Suprapubic skin (tissue), 4 donors: ENCODE measurements at regions not wholly inside any gene's neighbourhood (a gene's known extent, or its start where the extent isn't known, plus 50 kb on each side); places are given as distances from the start of the nearest gene placed in this dataset.

Experiments used
- DNase-seq, 2 donors: peaks; one replicate each; pipeline ENCODE4 v3.0.0-alpha.2; 2019; ENCODE audit warnings: low spot score in 2 of 2
- H3K27ac ChIP-seq: fragments of 200-600 bp; sonication (generic); one replicate; pipeline ENCODE4 v1.5.1; 2019
- H3K27me3 ChIP-seq: fragments of 200-600 bp; sonication (generic); one replicate; pipeline ENCODE4 v1.5.1; 2019
- H3K36me3 ChIP-seq: fragments of 200-600 bp; sonication (generic); one replicate; pipeline ENCODE4 v1.5.1; 2019
- H3K4me1 ChIP-seq: fragments of 200-600 bp; sonication (generic); one replicate; pipeline ENCODE4 v1.5.1; 2019
- H3K4me3 ChIP-seq: fragments of 200-600 bp; sonication (generic); one replicate; pipeline ENCODE4 v1.5.1; 2019; ENCODE audit warnings: mild to moderate bottlenecking
- H3K9me3 ChIP-seq: fragments of 200-600 bp; sonication (generic); one replicate; pipeline ENCODE4 v1.5.1; 2019
- CTCF ChIP-seq, 2 donors: fragments of 200-600 bp in 1 of 2; fragments of 450-650 bp in 1 of 2; sonication (generic) in 1 of 2; IDR thresholded peaks; one replicate each; pipeline ENCODE4 v1.5.1; 2016 to 2019; ENCODE audit warnings: antibody characterized with exemption in 2 of 2, mild to moderate bottlenecking in 1 of 2, moderate library complexity in 1 of 2
- EP300 ChIP-seq: sonication (generic); formaldehyde crosslinking; IDR thresholded peaks from one replicate; pipeline ENCODE4 v1.6.1; 2017; ENCODE audit warnings: antibody characterized with exemption
- POLR2A ChIP-seq, 2 donors: fragments of 450-650 bp; IDR thresholded peaks; one replicate each; pipeline ENCODE4 v1.6.1; 2017; ENCODE audit warnings: antibody characterized with exemption in 2 of 2, mild to moderate bottlenecking in 2 of 2, moderate library complexity in 2 of 2
- POLR2AphosphoS5 ChIP-seq, 3 donors: sonication (generic); formaldehyde crosslinking; IDR thresholded peaks; one replicate each; pipeline ENCODE4 v1.6.1; 2017; ENCODE audit warnings: antibody characterized with exemption in 3 of 3
- WGBS: methylation state at CpG from one replicate; pipeline ENCODE4 v1.1.5; 2018; 5-methylcytosine and 5-hydroxymethylcytosine counted together

GRCh38 chr3:174346141-174346540 is 513.0 kb upstream of the NAALADL2 start:
- H3K4me3 ChIP-seq: no peak overlapping the region
- no peaks in the 10 kb centered on the region for H3K4me1 ChIP-seq
- no peak overlapping the region for H3K27ac ChIP-seq
- H3K9me3 ChIP-seq: no peaks in the 10 kb centered on the region
- H3K27me3 ChIP-seq: no peaks in the 10 kb centered on the region
- DNase-seq: no peak
- no peaks in the 10 kb centered on the region for H3K36me3 ChIP-seq
- 90% methylated on average over 2 of the region's 2 CpGs for WGBS
- TF ChIP-seq POLR2A (IDR thresholded peaks at IDR 0.05) (no peak), CTCF (IDR thresholded peaks at IDR 0.05) (no peak)

- Histone ChIP-seq H3K4me1 (no peaks in the 10 kb centered on the region), H3K27ac (no peak overlapping the region), H3K27me3 (no peaks in the 10 kb centered on the region), H3K9me3 (no peaks in the 10 kb centered on the region), H3K36me3 (no peaks in the 10 kb centered on the region), H3K4me3 (no peak overlapping the region)
- no peak for DNase-seq
- TF ChIP-seq POLR2AphosphoS5 (IDR thresholded peaks at IDR 0.05) (no peak), EP300 (no peak), POLR2A (IDR thresholded peaks at IDR 0.05) (no peak), CTCF (IDR thresholded peaks at IDR 0.05) (no peak)
- WGBS: 60% methylated on average over 1 of the region's 1 CpG
Measured at GRCh38 chr3:174346571-174346970, 512.6 kb upstream of the NAALADL2 start.

GRCh38 chr3:174347474-174348138 is 511.5 kb upstream of the NAALADL2 start:
- no peak for TF ChIP-seq EP300
- TF ChIP-seq POLR2A (IDR thresholded peaks at IDR 0.05): no peak
- no peak for TF ChIP-seq POLR2AphosphoS5 (IDR thresholded peaks at IDR 0.05)
- no peak for TF ChIP-seq CTCF (IDR thresholded peaks at IDR 0.05)
- Histone ChIP-seq H3K9me3 (no peaks in the 10 kb centered on the region), H3K27ac (no peak overlapping the region), H3K4me1 (no peaks in the 10 kb centered on the region), H3K4me3 (no peak overlapping the region), H3K27me3 (no peaks in the 10 kb centered on the region), H3K36me3 (no peaks in the 10 kb centered on the region)
- WGBS: 80% methylated on average over 2 of the region's 2 CpGs
- DNase-seq: no peak

- no peaks in the 10 kb centered on the region for H3K27me3 ChIP-seq
- no peaks in the 10 kb centered on the region for H3K4me1 ChIP-seq
- no peak for TF ChIP-seq CTCF (IDR thresholded peaks at IDR 0.05)
- TF ChIP-seq POLR2A (IDR thresholded peaks at IDR 0.05): no peak
- no peak for TF ChIP-seq EP300
- TF ChIP-seq POLR2AphosphoS5 (IDR thresholded peaks at IDR 0.05): no peak
- DNase-seq: no peak
- H3K27ac ChIP-seq: no peak overlapping the region
- no peaks in the 10 kb centered on the region for H3K9me3 ChIP-seq
- H3K4me3 ChIP-seq: no peak overlapping the region
- H3K36me3 ChIP-seq: no peaks in the 10 kb centered on the region
Measured at GRCh38 chr3:174352227-174352626, 506.9 kb upstream of the NAALADL2 start.

- WGBS: 9% methylated on average over 1 of the region's 1 CpG
- H3K4me3 ChIP-seq: no peak overlapping the region
- no peaks in the 10 kb centered on the region for H3K9me3 ChIP-seq
- no peaks in the 10 kb centered on the region for H3K27me3 ChIP-seq
- DNase-seq: no peak
- no peak for TF ChIP-seq EP300
- TF ChIP-seq POLR2A (IDR thresholded peaks at IDR 0.05): no peak
- no peaks in the 10 kb centered on the region for H3K4me1 ChIP-seq
- H3K36me3 ChIP-seq: no peaks in the 10 kb centered on the region
- H3K27ac ChIP-seq: no peak overlapping the region
Measured at GRCh38 chr3:174355505-174355904, 503.6 kb upstream of the NAALADL2 start.

GRCh38 chr3:174356596-174356995 is 502.5 kb upstream of the NAALADL2 start:
- Histone ChIP-seq H3K27me3 (no peaks in the 10 kb centered on the region), H3K36me3 (no peaks in the 10 kb centered on the region), H3K4me1 (no peaks in the 10 kb centered on the region), H3K4me3 (no peak overlapping the region), H3K9me3 (no peaks in the 10 kb centered on the region), H3K27ac (no peak overlapping the region)
- TF ChIP-seq CTCF (IDR thresholded peaks at IDR 0.05) (no peak), POLR2AphosphoS5 (IDR thresholded peaks at IDR 0.05) (no peak), EP300 (no peak), POLR2A (IDR thresholded peaks at IDR 0.05) (no peak)
- DNase-seq: no peak
- WGBS: 50% methylated on average over 1 of the region's 1 CpG
